GM13977 (cell line): ENCODE measurements at regions not wholly inside any gene's neighbourhood (a gene's known extent, or its start where the extent isn't known, plus 50 kb on each side); places are given as distances from the start of the nearest gene placed in this dataset.

Experiments
- DNase-seq: peaks from one replicate; pipeline ENCODE4 v3.0.0; 2012; ENCODE audit warnings: low spot score
- in situ Hi-C: fragments of 300-500 bp; cut with MboI; formaldehyde crosslinking; loops from one replicate; pipeline ENCODE4 v1.12.0; 2022; ENCODE audit warnings: low sequenced_read_pairs, low pct_unique_long_range_greater_than_20kb, mixed read lengths, inconsistent platforms; ENCODE audit not compliant: unreplicated experiment
- TF ChIP-seq, protein P1 (sequence below): IDR thresholded peaks from 2 replicates; pipeline ENCODE4 v1.5.1; 2012; ENCODE audit warnings: mild to moderate bottlenecking, control low read depth; ENCODE audit not compliant: insufficient read depth; ENCODE audit errors: extremely low read depth, missing control alignments

- in situ Hi-C loops: no loop called here
- DNase-seq: no peak
- TF ChIP-seq, protein P1, sequence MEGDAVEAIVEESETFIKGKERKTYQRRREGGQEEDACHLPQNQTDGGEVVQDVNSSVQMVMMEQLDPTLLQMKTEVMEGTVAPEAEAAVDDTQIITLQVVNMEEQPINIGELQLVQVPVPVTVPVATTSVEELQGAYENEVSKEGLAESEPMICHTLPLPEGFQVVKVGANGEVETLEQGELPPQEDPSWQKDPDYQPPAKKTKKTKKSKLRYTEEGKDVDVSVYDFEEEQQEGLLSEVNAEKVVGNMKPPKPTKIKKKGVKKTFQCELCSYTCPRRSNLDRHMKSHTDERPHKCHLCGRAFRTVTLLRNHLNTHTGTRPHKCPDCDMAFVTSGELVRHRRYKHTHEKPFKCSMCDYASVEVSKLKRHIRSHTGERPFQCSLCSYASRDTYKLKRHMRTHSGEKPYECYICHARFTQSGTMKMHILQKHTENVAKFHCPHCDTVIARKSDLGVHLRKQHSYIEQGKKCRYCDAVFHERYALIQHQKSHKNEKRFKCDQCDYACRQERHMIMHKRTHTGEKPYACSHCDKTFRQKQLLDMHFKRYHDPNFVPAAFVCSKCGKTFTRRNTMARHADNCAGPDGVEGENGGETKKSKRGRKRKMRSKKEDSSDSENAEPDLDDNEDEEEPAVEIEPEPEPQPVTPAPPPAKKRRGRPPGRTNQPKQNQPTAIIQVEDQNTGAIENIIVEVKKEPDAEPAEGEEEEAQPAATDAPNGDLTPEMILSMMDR: no peak
These were observed 185.3 kb upstream of the GDF10 start for GRCh38 chr10:47114680-47115186.

- TF ChIP-seq, protein P1: no peak
- DNase-seq: no peak
- in situ Hi-C loops: no loop called here
These were observed 184.7 kb upstream of the GDF10 start for GRCh38 chr10:47115322-47115721.

DNA sequence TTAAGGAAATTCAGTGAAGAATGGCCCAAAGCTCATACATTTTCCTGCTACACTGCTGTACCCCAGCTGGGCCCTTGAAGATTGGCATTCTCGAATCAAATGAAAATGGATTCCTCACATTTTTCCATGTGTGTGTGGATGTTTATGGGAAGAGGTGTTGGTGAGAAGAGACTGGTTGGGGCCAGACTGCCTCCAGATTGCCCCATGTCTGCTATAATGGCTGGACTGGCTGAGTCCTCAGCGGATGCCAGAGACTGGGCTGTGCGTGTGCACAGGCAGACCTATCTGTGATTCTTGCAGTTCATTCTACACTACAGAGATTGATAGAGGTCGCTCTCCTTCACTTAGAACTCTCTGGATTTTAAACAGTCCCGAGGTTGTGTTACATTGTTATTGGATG is 183.6 kb upstream of the GDF10 start:
- no peak for DNase-seq
- in situ Hi-C loops: no loop called here
- TF ChIP-seq, protein P1: no peak

DNA sequence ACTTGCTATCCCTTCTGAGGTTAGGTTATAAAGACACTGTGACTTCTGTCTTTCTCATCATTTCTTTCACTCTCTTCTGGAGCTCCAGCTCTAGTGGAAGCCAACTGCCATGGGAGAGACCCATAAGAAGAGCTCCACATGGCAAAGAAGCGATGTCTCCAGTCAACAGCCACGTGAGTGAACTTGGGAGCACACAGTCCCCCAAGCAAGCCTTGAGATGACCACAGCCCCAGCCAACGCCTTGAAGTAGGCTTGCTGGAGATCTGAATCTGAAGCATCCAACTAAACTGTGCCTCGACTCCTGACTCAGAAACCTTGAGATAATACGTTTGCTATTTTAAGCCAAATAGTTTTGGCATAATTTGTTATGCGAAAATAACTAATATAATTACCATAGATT is 181.7 kb upstream of the GDF10 start:
- TF ChIP-seq, protein P1: no peak
- no peak for DNase-seq
- in situ Hi-C loops: no loop called here

DNA sequence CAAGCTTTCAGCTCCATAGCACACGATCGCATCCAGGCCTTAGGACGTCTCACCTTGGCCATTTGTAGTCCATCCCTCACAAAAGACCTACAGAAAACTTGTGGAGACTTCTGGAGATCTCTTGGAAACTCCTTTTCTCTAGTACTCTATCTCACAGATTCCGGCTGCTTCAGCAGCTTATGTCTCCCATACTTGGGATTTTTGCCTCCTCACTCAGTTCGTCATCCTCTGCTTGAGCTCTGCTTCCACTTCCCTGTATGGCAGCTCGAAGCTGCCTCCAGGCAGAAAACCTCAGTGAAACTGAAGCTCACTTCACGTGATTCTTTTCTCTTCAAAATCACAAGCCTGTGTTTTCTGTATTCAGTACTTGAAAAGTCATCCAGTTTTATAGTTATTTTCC is 178.7 kb upstream of the GDF10 start:
- TF ChIP-seq, protein P1: no peak
- no peak for DNase-seq
- in situ Hi-C loops: no loop called here

DNA sequence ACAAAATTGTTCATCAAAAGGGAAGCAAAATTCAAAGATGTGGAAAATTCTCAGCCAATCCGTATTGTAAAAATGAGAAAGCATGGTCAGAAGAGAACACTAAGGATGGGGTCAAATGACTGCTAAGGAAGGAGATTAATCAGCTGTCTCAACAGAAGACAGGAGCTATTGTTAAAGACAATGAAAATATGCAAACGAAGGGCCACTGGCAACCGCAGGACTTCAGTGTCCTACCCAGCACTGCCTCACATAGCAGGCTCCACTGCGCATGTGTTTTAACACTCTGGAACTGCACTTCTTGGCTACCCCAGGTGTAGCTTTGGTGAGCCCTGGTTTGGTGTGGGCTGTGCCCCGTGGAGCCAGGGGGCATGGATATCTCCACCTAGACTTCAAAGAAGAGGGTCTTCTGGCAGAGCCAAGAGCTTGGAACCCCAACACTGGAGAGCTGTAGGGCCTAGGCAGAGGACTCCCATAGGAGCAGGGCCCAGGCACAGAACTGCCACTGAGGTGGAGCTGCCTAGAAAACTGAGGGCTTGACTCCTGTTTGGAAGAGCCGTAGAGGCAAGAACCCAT is 176.2 kb upstream of the GDF10 start:
- TF ChIP-seq, protein P1: no peak
- DNase-seq: no peak
- in situ Hi-C loops: no loop called here

DNA sequence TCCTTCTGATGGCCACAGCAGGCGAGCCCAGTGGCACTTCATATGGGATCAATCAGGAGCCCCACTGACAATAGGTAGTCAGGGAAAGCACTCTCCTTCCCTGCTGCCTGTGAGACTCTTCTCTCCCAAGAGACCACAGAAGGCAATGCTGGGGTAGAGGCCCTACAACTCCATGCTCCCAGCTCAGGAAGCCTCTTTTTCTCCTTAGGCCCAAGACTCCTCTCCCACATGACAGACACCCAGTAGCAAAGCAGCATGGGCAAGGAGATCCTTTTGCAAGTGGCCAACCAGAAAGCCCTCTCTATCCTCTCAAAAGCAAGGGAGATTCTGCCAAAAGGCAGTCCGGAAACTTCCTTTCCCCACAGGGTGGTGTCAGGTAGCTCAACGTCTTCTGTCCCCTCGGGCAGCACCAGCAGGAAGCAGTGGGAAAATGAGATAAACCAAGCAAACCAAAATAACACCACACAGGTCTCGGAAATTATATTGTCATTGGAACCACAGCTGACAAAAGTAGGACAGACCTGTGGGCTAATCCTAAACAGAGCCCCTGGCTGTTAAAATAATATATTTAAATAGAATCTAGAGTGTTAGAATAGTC is 172.7 kb upstream of the GDF10 start:
- TF ChIP-seq, protein P1: no peak
- no peak for DNase-seq
- in situ Hi-C loops: no loop called here
